AML-193 (cell line): ENCODE measurements at regions not wholly inside any gene's neighbourhood (a gene's known extent, or its start where the extent isn't known, plus 50 kb on each side); places are given as distances from the start of the nearest gene placed in this dataset.
"Not testable (repeated sequence)": the region's sequence is repeated elsewhere in the genome, so short reads cannot be mapped to it uniquely, and the experiment has no call there.

Experiments
- DNase-seq, 2 experiments: peaks; one replicate each; lab custom pipeline; 2025; lab: John Stamatoyannopoulos, UW

DNA sequence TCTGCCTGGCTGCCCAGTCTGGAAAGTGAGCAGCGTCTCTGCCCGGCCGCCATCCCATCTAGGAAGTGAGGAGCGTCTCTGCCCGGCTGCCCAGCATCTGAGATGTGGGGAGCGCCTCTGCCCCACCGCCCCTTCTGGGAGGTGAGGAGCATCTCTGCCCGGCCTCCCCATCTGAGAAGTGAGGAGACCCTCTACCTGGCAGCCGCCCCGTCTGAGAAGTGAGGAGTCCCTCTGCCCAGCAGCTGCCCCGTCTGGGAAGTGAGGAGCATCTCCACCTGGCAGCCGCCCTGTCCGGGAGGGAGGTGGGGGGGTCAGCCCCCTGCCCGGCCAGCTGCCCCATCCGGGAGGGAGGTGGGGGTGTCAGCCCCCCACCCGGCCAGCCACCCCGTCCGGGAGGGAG is 644.2 kb upstream of the PRMT6 start:
- DNase-seq, result not testable (repeated sequence)

- no peak for DNase-seq
Observed at GRCh38 chr1:106435269-106435668, 621.2 kb upstream of the PRMT6 start.

GRCh38 chr1:106439475-106439874 is 617.0 kb upstream of the PRMT6 start:
- no peak for DNase-seq

DNA sequence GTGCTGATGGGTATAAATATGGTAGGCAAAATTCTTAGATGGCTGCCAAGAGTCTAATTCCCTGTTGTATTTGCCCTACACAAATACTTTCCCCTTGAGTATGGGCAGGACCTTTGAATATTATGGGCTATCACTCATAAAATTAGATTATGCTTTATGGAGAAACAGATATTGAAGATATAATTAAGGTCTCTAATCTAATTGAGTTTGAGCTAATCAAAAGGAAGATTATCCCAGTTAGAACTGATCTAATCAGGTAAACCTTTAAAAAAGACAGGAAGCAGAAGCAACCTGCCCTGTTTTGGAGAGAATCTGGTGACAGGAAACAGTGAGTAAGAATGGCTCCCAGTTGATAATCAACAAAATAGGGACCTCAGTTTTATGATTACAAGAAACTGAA is 609.0 kb upstream of the PRMT6 start:
- no peak for DNase-seq

DNA sequence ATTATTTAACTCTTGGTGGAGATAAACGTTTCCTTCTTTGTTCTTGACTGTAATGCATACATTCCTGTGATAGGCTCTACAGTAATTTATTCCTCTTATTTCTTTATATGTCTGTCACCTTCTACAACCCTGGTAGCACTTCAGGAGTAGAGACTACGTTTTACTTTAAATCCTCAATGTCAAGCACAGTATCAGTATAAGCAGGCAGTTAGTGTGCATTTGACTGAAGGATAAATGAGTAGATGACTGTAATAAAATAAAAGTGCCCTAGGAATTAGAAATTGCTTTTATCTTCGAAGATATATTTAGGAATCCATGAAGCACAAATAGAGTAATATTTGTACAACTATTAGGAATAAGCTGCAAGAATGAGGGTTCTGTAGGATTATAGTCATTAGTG is 599.6 kb upstream of the PRMT6 start:
- no peak for DNase-seq

GRCh38 chr1:106457368-106457767 is 599.1 kb upstream of the PRMT6 start:
- DNase-seq, result no peak

DNA sequence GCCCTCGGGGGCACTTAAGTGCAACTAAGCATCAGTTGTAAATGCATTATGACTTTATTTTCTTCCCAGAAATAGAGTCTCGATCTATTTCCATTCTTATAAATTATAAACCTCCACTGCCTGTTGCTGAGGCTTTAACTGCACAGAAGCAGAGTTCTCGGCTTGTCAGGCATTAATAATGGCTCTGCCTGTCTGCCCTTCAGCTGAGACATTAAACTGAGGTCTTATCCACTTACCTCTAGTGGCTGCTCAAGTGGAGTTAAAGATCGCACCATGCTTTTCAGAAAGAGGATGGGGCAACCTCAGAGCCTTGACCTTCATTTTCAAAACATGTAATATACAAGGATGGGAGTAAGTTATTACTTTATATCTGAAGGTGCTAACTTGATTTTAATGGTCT is 597.6 kb upstream of the PRMT6 start:
- no peak for DNase-seq

DNA sequence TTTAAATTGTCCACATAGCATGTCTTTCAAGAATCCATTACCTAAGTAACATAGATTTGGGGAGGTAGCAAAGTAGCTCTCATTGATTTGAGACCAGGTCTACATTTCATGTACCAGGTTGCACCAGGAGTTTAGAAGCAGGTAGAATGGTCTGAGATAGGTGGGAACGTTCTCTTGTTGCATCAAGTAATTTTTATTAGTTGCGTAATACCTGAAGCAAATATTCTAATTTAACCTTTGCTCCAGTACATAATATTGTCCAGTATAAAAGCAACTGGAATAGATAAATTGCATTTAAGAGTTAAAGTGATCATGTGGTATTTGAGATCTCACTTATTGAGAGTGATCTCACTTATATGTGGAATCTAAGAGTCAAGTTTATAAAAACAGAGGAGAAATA is 597.1 kb upstream of the PRMT6 start:
- DNase-seq, result no peak

DNA sequence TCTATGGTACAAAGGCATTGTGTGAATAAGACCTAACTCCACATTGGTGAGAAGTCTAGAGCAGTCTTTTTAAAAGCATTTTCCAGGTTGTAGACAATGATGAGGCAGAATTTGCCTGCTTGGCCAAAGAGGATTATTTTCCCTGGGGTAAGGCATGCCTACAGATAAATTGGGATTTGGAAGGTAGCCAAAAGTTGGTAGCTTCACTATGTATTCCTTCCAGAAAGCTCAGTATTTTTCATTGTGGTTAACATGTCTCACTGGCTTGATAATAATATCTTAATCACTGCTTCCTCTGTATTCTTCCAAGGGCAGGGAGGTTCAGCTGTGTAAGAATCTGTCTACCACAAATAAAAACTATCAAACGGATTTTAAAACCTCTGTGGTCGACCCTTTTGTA is 590.8 kb upstream of the PRMT6 start:
- DNase-seq, result no peak

DNA sequence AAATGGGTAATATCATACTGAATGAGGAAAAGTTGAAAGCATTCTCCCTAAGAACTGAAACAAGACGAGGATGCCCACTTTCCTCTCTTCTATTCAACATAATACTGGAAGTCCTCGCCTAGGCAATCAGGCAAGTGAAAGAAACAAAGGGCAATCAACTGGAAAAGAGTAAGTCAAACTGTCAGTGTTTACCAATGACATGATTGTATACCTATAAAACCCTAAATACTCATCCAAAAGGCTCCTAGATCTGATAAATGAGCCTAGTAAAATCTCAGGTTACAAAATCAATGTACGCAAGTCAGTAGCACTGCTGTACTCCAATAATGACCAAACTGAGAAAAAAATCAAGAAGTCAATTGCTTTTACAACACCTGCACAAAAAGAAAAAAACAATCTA is 575.8 kb upstream of the PRMT6 start:
- DNase-seq, result no peak

GRCh38 chr1:106492880-106493279 is 563.6 kb upstream of the PRMT6 start:
- DNase-seq, result no peak

- no peak for DNase-seq
Observed at GRCh38 chr1:106494646-106495045, 561.8 kb upstream of the PRMT6 start.

DNA sequence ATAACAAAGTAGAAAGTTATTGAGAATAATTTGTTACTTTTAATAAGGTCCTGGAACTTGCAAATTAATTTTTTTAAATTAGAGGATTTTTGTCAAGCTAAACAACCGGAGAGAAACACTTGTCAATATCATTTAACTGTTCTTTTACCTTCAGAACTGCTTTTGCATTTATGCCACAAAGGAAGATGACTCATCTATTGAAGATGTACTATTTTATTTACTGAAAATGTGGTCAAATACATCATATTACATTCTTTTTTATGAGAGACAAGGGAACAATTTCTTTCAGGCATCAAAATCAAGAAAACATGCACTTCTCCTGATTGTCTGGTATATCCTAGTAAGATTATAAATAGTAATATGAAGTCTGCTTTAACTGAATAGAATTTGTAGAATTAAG is 558.2 kb upstream of the PRMT6 start:
- DNase-seq, result no peak

DNA sequence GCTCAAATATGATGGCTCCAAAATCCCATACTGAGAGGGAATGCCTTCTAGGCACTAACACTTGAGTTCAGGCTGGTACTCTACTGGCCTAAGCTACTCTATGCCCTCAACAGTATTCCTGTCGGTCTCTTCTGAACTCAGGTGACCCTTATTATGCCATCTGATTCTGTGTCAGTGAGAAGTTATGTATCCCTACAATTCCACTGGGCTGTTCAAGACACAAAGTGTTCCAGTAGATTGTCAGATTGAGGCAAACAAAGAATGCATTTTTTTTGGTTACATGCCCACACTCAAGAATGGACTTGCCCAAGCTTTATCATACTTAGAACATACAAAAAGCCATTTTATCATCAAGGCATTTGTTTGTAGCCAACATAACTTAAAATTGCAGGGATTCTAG is 553.8 kb upstream of the PRMT6 start:
- DNase-seq, result no peak

DNA sequence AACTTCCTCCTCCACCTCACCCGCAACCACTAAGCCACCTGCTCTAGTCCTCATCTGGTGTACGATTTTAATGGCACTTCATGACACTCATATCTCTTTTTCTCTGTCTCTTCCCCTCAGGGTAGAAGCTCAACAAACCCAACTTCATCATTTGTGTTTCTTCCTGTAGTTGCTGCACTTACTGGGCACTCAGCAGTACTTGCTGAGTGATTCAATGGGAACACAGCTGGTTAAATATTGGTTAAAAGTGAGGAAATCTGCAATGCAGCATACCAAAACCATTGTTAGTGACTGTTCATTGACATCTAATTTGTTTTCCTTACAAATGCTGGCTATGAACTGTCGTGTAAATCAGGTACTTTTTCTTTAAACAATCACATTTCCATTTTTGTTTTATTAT is 541.1 kb upstream of the PRMT6 start:
- no peak for DNase-seq

DNA sequence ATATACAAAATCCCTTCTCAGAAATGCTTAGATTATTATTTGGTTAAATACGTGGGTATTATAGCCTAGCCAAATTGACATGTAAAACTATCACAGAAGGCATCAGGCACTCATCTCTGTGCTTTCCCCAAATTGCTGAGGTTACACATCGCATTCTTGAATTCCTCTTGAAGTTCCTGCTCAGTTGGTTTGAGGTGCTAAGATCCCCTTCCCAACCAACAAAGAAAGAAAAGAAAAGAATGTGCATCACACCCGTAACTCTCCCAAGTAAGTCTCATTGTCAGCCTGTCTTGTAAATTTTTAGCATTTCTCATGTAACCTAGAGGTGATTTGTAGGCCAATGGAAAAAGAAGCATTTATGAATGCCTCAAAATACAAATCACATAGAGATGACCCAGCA is 539.2 kb upstream of the PRMT6 start:
- no peak for DNase-seq

DNA sequence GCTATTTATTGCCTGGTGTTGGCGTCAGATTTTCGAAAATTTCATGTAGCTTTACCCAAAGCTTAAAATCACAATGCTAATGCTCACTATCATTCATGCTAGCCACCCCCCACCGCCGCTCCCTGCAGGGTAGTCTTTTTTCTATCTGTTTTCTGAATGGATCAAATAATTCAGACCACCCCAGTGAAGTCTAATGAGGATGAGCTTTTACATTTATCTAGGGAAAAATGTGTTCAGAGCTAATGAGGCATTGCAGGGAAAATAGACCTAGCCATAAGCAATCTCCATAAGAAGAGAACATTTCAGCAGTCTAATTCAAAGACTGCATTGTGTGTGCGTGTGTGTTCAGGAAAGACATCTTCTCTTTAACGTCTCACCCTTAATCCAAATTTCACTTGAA is 533.0 kb upstream of the PRMT6 start:
- DNase-seq, result no peak

- DNase-seq, result no peak
Observed at GRCh38 chr1:106524631-106525030, 531.8 kb upstream of the PRMT6 start.

DNA sequence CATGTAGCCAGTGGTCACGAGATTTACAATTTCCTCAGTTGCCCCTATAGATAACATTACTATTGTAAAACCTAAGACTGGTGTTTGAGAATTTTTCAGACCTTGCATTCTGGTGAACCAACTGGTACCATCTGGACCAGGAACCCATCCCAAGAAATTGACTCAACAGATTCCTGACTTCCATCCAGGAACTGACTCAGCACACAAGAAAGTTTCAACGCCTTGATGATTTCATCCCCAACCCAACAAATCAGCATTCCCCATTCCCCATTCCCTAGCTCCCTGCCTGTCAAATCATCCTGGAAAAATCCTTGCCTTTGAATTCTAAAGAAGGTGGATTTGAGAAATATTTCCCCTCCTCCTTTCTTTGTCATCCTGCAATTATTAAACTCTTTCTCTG is 529.8 kb upstream of the PRMT6 start:
- no peak for DNase-seq

GRCh38 chr1:106534612-106535011 is 521.9 kb upstream of the PRMT6 start:
- no peak for DNase-seq

- DNase-seq, result no peak
Observed at GRCh38 chr1:106536741-106537140, 519.7 kb upstream of the PRMT6 start.

DNA sequence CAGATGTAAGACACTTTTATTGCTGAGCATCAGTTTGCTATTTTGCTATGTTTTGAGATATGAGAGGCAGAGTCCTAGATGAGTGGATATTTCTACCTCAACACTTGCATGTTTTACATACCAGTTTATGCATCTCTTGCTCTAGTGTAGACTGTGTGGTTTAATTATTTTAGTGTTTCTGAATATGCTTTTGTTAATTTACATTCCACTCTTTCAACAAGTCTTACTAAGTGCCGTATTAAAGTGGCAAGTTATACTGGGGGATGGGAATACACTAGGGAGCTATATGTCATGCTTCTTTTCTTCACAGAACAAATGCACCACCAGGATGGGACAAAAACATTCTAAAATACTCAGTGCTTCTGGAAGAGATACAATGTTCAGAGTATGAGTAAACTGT is 507.7 kb upstream of the PRMT6 start:
- no peak for DNase-seq

- no peak for DNase-seq
Observed at GRCh38 chr1:106554294-106554693, 502.2 kb upstream of the PRMT6 start.

- DNase-seq, result no peak
Observed at GRCh38 chr1:106555571-106555970, 500.9 kb upstream of the PRMT6 start.

DNA sequence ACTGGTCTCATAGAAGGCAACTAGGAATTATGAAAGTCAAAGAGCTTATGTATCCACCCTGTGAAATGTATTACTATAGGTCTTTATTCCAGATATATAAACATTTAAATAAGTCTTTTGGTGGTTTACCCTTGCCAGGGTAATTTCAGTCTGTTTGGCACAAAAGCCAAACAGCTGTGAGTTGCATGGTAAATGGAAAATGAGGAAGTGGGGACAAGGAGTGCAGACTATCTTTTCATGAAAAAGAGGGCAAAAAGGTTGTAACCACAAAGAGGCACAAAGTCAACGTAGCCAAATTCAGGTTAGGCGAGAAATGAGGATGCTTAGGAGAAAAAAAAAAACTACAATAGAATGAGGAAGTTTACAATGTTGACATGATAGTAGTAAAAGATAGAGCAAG is 492.3 kb upstream of the PRMT6 start:
- no peak for DNase-seq
